ENCODE measurements at regions not wholly inside any gene's neighbourhood (a gene's known extent, or its start where the extent isn't known, plus 50 kb on each side); places are given as distances from the start of the nearest gene placed in this dataset.
"Not testable (repeated sequence)": the region's sequence is repeated elsewhere in the genome, so short reads cannot be mapped to it uniquely, and the experiment has no call there.

DNA sequence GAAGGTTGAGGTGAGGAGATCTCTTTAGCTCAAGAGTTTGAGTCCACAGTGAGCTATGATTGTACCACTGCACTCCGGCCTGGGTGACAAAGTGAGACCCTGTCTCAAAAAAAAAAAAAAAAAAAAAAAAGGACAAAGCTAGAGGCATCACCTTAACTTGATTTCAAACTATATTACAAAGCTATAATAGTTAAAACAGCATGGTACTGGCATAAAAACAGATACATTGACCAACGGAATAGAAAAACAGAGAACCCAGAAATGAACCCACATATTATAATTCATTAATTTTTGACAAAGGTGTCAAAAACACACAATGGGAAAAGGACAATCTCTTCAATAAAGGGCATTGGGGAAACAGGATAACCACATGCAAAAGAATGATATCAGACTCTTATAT, 50.8 kb upstream of the MBOAT1 start:
- DNase-seq (ENCODE audit: low read depth, low spot score): no peak
- no peak overlapping the region for H3K27ac ChIP-seq

DNA sequence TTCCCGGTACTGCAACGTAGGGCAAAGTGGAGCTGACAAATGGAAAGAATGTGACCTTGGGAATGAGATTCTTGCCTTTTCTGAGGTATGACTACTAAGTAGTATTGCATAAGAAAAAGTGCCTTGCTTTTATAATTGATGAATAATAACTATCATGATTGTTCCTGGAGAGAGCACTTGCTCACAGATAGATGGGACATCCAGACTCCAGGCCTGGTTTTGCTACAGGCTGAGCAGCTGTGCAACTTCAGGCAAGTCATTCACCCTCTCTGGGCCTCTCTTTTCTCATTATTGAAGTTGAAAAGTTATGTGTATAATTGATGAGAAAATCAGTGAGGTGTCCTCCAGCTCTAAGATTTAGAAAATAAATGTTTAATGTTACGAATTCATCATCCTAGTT, 53.6 kb upstream of the MBOAT1 start:
- no peak for DNase-seq (ENCODE audit: low read depth, low spot score)
- peak overlapping the region; percentile 63 for H3K27ac ChIP-seq

DNA sequence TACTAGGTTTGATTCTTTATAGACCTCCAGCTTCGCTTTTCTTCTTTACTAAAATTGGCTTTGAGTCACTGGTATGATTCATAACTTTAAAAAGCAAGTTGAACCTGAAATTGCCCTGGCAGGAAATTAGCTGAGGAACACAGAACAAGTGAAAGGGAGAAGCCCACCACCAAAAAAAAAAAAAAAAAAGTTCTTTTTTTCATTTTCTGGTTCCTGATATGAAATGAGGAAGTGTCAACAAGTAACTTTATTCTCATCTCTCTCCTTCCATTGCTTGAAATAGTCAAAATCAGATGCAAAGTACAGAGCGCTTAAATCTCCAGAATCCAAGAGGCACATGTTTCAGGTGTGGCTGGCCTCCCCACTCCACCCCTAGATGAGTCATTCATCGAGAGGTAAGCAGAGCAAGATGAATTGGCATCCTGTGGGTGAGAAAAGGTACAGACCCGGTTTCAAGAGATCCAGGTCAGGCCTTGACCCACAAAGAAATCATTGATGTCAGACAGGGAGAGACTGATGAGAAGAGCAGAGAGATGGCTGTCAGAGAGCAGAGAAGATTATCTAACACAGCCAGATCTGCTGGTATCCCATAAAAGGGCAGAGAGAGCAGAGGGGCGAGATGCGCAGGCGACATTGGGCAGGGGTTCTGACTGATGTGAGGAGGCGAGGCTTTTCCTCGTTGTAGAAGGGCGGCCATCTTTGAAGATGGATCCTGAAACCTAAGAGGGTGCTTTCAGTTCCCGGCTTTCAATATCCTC, 54.8 kb upstream of the MBOAT1 start:
- peak overlapping the region; percentile 63 for H3K27ac ChIP-seq
- peak; percentile 60 for DNase-seq (ENCODE audit: low read depth, low spot score)

DNA sequence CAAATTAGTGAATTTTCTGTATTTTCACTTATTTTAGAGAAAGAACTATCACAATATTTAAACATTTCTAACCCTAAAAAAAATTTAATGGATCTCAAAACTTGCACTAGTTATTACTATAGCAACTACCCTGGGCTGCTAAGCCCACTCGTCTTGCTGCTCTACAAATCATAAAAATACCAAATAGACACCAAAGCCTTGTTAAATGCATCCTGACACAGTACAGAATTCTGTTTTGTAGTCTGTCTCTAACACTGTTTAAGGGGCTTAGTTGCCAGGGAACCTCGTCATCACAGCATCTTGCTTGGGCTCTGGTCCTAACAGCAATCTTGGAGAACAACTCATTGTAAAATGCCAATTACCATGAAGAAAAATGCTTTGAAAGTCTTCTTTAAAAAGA, 56.9 kb upstream of the MBOAT1 start:
- no peak for DNase-seq (ENCODE audit: low read depth, low spot score)
- no peak overlapping the region for H3K27ac ChIP-seq

DNA sequence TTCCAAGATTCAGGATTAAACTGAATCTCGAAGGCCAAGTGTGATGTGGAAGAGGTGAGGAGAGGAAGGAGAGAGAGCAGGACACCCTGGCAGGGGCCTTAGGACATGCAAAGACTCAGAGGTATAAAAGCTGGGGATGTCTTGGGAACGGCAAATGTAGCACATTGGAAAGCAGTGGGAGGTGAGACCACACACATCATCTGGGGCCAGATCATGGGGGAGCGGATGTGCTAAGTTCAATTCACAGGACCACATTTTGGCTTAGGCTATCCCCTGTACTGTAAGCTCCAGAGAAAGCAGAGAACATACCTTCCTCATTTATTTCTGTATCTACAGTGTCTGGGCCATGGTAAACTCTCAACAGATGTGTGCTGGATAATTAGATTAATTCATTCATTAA, 59.5 kb upstream of the MBOAT1 start:
- DNase-seq (ENCODE audit: low read depth, low spot score): no peak

DNA sequence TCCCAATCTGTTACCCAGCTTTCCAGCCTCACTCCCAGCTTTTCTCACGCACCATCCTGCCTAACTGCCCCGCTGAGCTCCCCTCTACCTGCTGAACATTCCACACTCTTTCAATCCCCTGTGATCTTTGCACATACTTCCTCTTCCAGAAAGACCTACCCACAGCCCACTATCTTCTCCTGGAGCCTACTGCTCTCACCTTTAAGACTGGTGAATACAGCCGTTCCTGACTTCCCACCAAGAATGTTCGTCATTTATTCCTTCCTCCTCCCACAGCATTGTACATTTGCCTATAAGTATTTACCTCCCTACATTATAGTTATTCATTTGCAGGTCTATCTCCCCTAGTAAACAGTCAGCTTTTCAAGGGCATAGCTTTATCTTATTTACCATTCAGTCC, 61.9 kb upstream of the MBOAT1 start:
- no peak overlapping the region for H3K27ac ChIP-seq
- no peak for DNase-seq (ENCODE audit: low read depth, low spot score)

More for the DNA sequence above, 59.5 kb upstream of the MBOAT1 start:
- H3K27ac ChIP-seq: no peak overlapping the region

DNA sequence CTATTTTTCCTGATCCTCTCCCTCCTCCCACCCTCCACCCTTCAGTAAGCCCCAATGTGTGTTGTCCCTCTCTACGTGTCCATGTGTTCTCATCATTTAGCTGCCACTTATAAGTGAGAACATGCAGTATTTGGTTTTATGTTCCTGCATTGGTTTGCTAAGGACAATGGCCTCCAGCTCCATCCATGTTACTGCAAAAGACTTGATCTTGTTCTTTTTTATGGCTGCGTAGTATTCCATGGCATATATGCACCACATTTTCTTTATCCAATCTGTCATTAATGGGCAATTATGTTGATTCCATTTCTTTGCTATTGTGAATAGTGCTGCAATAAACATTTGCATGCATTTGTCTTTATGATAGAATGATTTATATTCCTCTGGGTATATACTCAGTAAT, 63.6 kb upstream of the MBOAT1 start:
- DNase-seq (ENCODE audit: low read depth, low spot score); H3K27ac ChIP-seq: not testable (repeated sequence)

DNA sequence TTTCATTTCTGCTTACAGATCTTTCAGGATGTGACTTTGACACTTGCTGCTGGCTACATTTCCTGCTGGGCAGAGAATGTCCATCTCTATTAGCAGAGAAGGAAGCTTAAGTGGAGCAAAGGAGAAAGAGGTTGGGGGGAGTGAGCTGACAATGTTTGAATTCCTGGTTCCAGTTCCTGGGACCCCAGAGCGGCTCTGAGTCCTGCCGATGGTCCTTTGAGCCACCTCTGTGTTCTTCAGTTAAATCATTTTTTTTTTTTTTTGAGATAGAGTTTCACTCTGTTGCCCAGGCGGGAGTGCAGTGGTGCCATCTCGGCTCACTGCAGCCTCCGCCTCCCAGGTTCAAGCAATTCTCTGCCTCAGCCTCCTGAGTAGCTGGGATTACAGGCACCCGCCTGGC, 65.5 kb upstream of the MBOAT1 start:
- DNase-seq (ENCODE audit: low read depth, low spot score); H3K27ac ChIP-seq: not testable (repeated sequence)

DNA sequence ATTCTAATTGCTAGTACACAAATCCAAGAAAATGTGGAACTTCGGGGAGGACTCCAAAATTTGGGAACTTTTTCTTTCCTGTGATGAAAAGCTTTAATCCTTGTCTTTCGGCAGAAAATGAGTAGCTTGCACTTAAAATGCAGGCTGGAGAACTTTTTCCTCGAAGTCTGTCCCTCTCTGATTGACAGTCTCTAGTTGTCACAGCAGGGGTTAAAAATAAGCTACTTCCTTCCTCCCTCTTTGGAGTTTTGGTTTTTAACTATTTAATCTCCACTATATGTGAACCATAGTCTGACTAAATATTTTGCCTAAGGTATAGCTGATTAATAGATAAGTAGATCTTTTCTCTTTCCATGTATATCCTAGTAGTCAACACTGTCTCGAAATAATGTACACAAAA, 66.8 kb upstream of the MBOAT1 start:
- H3K27ac ChIP-seq: no peak overlapping the region
- no peak for DNase-seq (ENCODE audit: low read depth, low spot score)

DNA sequence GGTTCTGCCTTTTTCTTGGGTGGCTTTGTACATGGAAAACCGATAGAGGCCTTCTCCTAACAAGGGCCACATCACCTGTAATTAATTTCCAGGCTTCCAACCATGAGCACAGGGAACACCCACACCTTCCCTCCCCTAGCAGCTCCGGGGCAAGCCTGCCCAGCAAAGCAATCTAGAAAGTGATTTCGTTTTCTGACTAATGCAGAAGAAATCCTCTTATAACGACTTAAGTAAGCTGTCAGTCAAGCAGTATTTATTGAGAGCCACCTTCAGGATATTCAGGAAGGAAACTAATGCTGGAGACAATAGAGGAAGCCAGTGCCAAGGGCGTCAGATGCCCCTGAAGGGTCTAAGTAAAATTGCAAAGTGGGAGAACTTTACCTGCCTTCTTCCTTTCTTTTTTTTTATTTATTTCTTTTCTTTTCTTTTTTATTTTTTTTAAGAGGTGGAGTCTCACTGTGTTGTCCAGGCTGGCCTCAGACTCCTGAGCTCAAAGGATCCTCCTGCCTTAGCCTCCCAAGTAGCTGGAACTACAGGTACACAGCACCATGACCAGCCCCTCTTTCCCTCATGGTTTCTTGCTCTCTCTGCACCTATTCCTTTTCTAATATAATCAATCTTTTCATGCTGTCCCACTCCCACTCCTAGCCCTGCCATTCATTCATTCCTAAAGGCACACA, 67.5 kb upstream of the MBOAT1 start:
- no peak overlapping the region for H3K27ac ChIP-seq
- no peak for DNase-seq (ENCODE audit: low read depth, low spot score)

DNA sequence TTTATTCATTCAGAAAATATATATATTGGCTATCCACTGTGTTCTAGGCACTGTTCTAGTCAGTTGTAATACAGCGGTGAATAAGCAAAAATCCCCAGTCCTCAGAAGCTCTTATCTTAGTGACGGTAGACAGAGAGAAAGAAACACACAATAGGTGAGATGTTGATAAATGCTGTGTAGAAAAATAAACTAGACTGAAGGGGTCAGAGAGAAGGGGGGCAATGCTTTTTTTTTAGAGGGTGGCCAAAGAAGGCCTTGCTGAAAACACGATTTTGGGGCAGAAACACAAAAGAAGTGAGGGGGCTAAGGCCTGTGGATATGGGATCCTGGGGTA, 68.0 kb upstream of the MBOAT1 start:
- no peak for DNase-seq (ENCODE audit: low read depth, low spot score)

DNA sequence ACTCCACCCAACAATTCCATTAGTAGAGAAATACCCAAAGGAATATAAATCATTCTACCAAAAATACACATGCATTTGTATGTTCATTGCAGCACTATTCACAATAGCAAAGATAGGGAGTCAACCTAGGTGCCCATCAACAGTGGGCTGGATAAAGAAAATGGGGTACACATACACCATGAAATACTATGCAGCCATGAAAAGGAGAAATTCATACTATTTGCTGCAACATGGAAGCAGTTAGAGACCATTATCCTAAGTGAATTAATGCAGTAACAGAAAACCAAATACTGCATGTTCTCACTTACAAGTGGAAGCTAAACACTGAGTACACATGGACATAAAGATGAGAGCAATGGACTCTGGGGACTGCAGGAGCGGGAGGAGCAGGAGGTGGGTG, 72.4 kb upstream of the MBOAT1 start:
- no peak for DNase-seq (ENCODE audit: low read depth, low spot score)

More for the DNA sequence above, 68.0 kb upstream of the MBOAT1 start:
- no peak overlapping the region for H3K27ac ChIP-seq

DNA sequence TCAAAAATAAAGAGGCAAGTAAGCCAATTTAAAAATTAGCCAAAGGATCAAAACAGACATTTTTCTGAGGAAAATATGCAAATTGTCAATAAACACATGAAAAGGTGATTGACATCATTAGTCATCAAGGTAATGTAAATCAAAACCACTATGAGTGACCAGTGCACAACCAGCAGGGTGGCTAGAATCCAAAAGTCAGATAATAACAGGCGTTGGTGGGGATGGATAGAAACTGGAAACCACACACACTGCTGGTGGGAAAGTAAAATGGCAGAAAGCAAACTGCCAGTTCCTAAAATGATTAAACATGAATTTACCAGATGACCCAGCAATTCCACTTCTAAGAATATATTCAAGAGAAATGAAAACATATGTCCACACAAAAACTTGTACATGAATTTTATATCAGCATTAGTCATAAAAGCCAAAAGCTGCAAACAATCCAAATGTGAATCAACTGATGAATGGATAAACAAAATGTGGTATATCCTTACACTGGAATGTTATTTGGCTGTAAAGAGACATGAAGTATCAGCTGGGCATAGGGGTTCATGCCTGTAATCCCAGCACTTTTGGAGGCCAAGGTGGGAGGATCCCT, 74.8 kb upstream of the MBOAT1 start:
- H3K27ac ChIP-seq: no peak overlapping the region
- DNase-seq (ENCODE audit: low read depth, low spot score): no peak

More for the DNA sequence above, 72.4 kb upstream of the MBOAT1 start:
- H3K27ac ChIP-seq: no peak overlapping the region

DNA sequence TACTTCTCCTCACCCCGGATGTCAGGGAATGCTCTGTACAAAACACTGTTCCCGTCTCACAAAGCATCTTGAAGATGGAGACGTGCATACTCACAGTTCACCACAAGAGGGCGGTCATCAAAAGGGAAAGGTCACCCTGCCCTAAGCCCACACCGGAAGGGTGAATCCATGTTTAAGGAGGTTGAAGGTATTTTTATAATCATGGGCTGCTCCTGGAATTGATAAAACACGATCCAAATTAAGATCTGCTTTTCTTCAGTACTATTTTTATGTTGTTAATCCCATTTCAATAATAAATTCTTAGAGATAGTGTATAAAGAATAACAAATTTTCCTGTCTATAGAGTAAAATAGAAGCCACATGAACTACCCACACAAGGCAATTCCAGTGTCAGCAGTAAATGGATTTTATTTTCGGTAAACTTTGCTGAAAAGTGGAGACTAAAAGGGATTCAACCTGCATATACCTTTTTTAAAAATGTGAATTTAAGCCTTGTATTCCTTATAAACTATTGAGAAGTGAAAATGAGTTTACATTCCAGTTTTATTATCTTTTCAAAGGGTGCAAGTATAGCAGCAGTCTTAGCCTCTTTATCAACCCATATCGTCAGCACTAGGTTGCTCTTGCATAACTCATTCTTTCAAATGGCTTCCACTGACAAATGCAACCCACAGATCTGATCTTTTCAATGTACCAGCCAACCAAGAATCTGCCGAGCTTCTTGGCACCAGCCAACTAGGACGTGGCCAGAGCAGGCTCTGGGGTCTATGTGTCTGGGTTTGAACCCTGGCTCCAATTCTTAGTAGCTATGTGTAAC, 79.7 kb upstream of the MBOAT1 start:
- no peak overlapping the region for H3K27ac ChIP-seq
- DNase-seq (ENCODE audit: low read depth, low spot score): peak; percentile 37

DNA sequence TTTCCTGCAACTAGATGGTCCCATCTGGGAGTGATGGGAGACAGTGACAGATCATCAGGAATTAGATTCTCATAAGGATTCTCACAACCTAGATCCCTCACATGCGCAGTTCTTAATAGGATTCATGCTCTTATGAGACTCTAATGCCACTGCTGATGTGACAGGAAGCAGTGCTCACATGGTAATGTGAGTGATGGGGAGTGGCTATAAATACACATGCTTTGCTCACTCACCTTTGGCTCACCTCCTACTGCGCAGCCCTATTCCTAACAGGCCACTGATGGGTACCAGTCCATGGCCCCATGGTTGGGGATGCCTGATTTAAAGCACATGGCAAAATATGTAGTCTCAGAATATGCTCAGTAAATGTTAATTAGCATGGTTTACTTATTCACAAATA, 80.6 kb upstream of the MBOAT1 start:
- no peak for DNase-seq (ENCODE audit: low read depth, low spot score)
- no peak overlapping the region for H3K27ac ChIP-seq

DNA sequence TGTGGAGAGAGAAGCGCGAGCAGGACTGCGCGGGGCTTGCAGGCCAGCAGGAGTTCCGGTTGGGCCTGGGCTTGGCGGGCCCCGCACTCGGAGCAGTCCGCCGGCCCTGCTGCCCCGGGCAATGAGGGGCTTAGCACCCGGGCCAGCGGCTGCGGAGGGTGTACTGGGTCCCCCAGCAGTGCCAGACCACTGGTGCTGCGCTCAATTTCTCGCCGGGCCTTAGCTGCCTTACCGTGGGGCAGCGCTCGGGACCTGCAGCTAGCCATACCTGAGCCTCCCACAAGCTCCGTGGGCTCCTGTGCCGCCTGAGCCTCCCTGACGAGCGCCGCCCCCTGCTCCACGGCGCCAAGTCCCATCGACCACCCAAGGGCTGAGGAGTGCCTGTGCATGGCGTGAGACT, 89.0 kb upstream of the MBOAT1 start:
- H3K27ac ChIP-seq: no peak overlapping the region
- DNase-seq (ENCODE audit: low read depth, low spot score): no peak

DNA sequence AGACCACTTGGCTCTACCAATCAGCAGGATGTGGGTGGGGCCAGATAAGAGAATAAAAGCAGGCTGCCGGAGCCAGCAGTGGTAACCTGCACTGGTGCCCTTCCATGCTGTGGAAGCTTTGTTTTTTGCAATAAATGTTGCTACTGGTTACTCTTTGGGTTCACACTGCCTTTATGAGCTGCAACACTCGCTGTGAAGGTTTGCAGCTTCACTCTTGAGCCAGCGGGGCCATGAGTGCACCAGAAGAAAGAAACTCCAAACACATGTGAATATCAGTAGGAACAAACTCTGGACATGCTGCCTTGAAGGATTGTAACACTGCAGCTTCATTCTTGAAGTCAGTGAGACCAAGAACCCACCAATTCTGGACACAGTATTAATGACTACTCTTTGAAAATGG, 89.9 kb upstream of the MBOAT1 start:
- no peak overlapping the region for H3K27ac ChIP-seq
- no peak for DNase-seq (ENCODE audit: low read depth, low spot score)

DNA sequence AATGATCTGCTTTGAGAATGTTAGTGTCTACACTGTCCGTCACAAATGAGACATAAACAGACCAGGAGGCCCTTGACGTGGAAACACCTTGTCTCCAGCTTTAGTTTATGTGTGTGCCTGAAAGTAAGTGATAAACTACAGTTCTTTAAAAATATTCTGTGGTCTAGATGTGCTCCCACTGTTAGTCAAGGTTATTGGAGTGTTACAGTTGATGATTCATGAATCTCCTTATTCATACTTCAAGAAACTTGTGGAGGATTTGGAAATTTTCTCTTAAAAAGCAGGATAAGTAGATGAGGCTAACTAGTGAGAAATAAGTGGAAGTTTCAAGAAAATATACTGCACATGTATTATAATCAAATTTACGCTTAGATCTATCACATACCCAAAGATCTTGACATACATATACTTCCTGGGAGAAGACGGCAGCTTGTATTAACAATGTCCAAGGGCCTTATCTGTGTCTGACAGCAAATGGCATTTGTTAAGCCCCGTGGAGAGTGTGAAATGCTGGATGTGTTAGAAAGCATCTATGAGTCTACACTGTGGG, 90.5 kb upstream of the MBOAT1 start:
- DNase-seq (ENCODE audit: low read depth, low spot score): no peak
- H3K27ac ChIP-seq: no peak overlapping the region

DNA sequence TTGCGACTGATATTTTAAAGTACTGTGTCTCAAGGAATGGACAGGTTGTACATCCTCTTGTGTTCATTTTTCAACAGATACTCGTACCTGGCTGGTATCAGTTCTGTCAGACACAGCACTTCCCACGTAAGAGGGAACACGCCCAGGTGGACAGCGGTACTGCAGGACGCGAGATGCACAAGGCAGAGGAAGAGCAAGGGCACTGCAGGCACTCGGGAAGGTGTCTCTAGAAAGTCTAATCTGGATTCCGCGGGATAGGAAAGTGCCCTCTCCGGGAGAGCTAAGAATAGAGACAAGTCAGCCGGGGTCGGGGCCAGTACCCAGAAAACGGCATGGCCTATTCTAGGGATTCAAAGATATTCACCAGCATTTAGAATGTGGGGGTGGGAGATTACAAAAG, 94.2 kb upstream of the MBOAT1 start:
- no peak overlapping the region for H3K27ac ChIP-seq
- no peak for DNase-seq (ENCODE audit: low read depth, low spot score)

DNA sequence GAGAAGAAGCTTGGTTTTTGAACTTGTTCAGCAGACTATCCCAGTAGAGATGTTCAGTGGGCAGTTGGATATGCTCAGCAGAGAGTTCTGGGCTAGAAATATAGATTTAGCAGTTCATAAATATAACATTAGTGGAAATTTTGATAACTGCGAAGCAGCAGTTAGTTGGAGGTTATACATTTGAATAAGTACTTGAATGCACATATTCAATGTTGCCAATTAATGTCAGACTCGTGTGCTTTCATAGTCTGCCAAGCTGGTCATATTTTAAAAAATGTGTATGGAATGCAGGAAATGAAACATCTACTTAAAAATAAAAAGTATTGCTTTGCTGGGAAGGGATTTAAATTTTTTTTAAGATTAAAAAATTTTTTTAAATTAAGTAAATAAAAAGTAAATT, 92.5 kb upstream of the E2F3 start:
- DNase-seq (ENCODE audit: low read depth, low spot score): no peak
- H3K27ac ChIP-seq: no peak overlapping the region

DNA sequence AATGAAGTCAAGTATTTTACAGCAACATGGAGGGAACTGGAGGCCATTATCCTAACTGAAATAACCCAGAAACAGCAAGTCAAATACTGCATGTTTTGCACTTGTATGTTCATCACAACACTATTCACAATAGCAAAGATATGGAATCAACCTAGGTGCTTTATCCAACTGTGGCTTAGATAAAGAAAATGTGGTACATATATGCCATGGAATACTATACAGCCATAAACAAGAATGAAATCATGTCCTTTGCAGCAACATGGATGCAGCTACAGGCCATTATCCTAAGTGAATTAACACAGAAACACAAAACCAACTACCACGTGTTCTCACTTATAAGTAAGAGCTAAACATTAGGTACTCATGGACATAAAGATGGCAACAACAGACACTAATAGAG, 91.5 kb upstream of the E2F3 start:
- no peak for DNase-seq (ENCODE audit: low read depth, low spot score)
- H3K27ac ChIP-seq: no peak overlapping the region
